Medulla oblongata (tissue), 1 donor: ENCODE measurements at regions not wholly inside any gene's neighbourhood (a gene's known extent, or its start where the extent isn't known, plus 50 kb on each side); places are given as distances from the start of the nearest gene placed in this dataset.
"Not testable (repeated sequence)": the region's sequence is repeated elsewhere in the genome, so short reads cannot be mapped to it uniquely, and the experiment has no call there.

Source experiments
- DNase-seq: peaks from one replicate; pipeline ENCODE4 v3.0.0-alpha.2; 2015; ENCODE audit errors: extremely low spot score

- DNase-seq = peak; percentile 45
Observed at GRCh38 chr11:100581318-100581717, 105.8 kb upstream of the ARHGAP42 start.

DNA sequence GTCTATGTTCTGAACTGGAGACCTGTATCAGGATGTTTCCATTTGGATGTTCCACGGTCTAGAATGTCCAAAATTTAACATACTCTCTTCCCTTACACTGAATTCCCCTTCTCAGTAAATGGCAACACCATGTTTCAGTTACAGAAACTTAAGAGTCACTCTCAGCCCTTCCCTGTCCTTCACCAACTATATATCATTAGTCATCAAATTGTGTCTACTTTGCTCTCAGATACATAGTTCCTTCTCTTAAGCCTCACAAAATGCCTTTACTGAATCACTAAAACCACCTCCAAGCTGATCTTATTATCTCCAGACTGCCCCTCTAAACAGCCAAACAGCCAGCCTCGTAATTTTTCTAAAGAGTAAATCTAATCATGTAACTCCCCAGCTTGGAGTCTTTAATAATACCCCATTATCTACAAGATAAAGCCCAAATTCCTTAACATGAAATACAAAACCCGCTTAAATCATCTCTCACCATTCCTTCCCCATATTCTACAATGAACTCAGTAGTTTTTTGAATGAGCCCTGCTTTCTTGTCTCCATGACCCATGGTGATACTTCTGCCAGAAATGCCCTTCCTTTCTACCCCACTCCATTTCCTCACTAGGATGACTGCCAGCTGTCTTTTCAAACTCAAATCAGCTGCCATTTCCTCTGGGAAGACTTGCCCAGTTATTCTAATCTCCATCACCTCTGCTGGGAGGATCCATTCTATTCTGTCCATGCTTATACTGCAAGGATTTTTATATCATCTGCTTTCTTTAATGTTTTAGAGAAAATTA is 102.7 kb upstream of the ARHGAP42 start:
- no peak for DNase-seq

DNA sequence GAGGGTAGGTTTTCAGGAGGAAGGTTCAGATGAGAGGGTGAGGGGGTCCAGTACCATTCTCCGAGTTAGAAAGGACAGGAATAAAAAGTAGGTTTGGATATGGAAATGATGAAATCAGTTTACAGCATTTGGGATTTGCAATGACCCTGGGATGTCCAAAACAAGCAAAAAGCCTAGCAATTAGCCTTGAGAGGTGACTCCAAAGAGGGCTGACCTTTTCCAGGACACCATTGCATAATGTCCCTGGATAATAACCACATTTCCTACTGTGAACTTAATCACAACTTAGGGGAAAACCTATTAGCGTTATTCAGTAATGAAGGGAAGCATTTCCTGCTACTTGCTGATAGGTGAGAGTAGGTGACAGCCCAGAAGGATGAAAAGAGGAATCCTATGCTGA is 101.4 kb upstream of the ARHGAP42 start:
- no peak for DNase-seq

DNA sequence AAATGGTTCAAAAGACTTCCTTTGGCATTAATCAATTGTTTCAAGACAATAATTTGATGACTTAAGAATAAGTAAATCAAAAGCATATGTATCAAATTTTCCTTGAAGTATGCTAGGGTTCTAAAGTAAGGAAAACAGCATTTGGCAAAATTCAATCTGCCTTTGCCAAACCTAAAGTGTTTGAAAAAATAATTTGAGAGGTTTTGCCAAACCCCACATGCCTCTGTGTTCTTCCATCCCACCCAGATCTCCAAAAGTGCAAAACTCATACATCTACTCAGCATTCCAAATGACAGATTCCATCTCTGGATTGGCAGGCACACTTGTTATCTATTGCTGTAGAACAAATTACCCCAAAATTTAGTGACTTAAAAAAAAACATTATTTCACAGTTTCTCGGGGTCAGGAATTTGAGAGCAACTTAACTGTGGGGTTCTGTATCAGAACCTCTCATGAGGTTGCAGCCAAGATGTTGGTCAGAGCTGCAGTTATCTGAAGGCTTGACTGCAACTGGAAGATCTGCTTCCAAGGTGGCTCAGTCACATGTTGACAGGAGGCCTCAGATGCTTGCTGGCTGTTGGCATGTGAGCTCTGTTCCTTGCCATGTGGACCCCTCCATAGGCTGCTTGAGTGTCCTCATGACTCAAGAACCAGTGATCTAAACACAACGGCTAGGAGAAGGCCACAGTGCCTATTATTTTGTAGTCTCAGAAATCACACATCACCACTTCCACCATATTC is 100.6 kb upstream of the ARHGAP42 start:
- DNase-seq = no peak

DNA sequence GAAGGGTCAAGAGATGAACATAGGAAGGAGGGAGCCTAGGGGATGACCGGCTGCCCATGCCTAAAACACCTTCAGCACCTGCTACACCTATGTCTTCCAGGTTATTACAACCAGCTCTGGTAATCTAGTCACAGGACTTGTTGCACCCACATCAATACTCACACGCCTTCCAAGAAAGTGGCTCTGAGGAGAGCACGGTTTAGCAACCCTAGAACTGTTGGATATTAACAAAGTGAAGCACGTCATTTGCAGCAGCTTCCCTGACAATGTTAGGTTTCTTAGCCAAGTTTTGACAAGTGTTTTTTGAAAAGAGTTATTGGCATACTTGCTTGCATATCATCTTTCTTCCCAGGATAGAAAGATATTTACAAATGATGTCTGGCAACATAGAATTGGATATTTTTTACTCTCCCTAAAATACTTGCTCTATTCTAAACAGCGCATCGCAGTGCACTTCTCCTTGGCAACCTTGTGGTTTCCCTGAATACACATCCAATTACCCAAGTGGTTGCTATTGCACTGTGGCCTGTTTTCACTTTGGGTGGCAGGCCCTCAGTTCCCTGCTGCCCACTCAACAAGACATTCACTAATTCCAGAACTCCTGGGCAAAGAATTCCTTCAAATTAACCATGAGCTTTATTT is 94.3 kb upstream of the ARHGAP42 start:
- DNase-seq = no peak

- DNase-seq = no peak
Observed at GRCh38 chr11:100593291-100593690, 93.8 kb upstream of the ARHGAP42 start.

GRCh38 chr11:100594320-100594719 is 92.8 kb upstream of the ARHGAP42 start:
- DNase-seq = no peak

GRCh38 chr11:100600941-100601340 is 86.1 kb upstream of the ARHGAP42 start:
- no peak for DNase-seq

DNA sequence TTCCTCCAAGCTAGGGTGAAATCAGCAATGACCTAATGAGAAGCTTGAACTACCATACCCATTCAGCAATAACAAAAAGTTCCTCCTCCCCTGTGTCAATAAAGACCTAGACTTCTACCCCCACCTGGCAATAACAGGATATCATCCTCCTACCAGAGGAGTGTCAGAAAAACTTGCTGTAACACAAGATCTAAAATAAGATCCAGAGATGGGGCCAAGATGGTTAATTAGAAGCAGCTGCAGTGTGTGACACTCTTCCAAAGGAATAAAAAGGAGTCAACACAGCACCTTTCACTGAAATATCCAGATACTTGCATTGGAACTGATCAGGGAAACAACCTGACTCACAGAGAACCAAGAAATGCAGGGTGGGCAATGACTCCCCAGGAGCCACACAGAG is 84.4 kb upstream of the ARHGAP42 start:
- no peak for DNase-seq

DNA sequence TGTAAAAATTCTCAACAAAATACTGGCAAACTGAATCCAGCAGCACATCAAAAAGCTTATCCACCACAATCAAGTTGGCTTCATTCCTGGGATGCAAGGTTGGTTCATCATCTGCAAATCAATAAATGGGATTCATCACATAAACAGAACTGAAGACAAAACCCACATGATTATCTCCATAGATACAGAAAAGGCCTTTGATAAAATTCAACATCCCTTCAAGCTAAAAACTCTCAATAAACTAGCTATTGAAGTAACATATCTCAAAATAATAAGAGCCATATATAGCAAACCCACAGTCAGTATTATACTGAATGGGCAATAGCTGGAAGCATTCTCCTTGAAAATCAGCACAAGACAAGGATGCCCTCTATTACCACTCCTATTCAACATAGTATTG is 79.3 kb upstream of the ARHGAP42 start:
- not testable (repeated sequence) for DNase-seq

- DNase-seq = peak; percentile 70
Observed at GRCh38 chr11:100612766-100613165, 74.3 kb upstream of the ARHGAP42 start.

DNA sequence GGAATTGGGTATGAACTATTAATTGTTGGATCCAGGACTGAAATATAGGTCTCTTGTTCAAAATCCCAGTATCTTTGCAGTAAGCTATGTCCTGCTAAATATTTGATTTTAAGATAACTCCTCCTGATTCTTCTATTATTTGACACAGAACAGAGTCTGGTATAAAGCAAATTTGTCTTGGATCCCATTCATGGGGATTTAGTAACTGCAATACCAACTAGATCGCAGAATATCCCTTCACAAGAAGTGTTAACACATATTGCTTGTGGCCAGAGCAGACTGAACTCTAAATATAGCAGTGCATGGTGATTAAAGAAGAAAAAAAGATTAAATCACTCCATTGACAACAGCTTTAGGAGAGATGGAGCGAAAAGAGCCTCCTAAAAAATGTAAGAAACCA is 68.2 kb upstream of the ARHGAP42 start:
- no peak for DNase-seq

- DNase-seq = no peak
Observed at GRCh38 chr11:100619484-100619883, 67.6 kb upstream of the ARHGAP42 start.

DNA sequence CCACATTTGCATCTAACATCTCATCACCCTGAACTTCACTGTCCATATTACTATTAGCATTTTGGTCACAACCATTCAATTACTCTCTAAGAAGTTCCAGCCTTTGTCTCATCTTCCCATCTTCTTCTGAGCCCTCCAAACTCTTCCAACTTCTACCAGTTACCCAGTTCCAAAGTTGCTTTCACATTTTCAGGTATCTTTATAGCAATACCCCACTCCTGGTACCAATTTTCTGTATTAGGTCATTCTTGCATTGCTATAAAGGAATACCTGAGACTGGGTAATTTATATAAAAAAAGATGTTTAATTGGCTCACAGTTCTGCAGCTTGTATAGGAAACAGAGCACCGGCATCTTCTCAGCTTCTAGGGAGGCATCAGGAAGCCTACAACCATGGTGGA is 64.7 kb upstream of the ARHGAP42 start:
- DNase-seq = no peak

GRCh38 chr11:100624346-100624745 is 62.7 kb upstream of the ARHGAP42 start:
- DNase-seq = no peak

GRCh38 chr11:100625041-100625440 is 62.0 kb upstream of the ARHGAP42 start:
- no peak for DNase-seq

DNA sequence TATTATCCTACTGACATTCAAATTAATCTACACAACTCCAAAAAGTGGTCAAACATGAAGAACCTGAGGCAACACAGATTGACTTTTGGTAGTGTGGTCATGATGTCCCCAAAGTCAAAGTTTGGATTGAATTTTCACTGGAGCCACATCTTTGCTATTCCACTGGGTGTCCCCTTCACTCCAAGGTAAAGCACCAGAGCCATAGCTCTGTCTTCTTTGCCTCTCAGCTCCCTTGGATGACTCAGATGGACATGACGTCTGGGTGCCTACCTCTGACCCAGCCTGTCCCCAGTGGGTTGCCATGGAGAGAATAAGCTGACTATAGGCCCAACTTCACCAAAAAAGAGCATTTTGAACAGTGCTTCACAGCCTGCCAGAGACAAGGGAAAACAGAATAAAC is 57.4 kb upstream of the ARHGAP42 start:
- peak; percentile 10 for DNase-seq

DNA sequence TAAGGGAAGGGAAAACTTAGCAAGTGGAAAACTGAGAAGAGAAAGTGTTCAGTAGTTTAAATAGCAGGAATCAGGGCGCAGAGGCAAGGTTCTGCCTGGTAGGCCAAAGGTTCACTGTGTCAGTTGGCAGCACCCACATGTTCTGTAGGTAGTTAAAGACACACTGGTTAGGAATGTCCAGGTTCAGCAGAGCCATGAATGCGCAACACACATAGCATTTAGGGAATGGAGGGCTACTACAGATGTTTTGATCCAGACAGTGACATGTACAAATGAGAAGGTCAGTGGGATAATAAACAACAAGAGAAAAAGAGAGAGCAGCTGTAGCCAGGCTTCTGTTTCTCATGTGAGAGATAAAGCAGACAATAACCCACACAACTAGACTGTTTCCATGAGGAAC is 56.2 kb upstream of the ARHGAP42 start:
- no peak for DNase-seq

DNA sequence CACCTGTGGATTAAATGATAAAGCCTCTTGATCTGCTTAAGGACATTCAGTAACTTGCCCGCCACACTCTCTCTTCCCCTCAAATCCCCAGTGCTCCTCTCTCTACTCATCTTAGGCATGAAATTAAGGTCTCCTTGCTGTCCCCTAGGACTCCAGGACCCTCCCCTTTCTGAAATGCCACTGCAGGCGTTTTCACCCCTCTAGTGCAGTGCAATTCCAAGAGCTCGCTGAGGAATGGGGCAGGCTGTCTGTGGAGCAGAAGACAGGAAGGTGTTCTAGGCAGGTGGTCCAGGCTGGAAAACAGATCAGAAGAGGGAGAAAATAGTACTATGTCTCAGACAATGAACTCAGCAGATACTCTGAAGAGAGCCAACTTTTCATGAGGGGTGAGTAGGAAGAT is 55.8 kb upstream of the ARHGAP42 start:
- DNase-seq = no peak

DNA sequence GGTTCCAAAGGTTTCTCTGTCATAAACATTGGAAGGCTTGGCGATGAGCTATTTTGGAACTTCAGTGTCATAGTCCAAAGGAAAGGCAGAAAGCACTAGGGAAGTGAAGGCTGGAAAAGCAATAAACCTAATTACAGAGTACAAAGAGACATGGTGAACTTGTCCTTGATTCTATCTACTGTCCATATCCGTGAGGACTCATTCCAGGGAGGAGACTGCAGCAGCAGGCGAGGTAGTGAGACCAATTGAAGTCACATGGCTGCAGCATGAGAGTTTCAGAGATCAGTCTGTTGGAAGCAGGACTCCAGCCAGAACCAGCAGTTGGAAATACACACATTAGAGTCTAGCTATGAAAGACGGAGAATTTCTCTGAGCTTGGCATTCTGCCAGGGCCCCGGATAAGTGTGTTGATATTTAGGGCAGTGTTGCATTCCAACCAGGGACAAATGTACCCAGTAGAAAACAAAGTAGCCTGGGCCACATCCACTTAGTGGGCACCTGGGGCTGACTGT is 54.1 kb upstream of the ARHGAP42 start:
- DNase-seq = peak; percentile 10

DNA sequence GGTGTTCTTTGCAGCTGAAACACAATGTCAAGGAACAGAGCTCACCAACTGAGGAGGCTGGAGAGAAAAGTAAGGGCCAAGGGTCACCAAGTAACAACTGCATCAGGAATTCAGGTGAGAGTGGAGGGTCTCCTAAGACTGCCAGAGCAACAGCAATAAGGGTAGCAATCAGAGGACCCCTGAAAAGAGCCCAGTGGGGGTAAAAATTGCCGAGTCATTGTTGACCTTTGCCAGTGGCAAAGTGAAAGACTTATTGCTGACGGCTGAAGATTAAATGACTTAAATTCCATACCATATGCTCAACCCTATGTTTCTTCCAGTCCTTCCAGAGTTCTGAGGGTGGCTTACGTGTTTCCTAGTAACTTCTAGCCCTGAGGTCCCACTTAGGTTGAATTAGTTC is 51.9 kb upstream of the ARHGAP42 start:
- DNase-seq = no peak

- DNase-seq = no peak
Observed at GRCh38 chr11:100636536-100636935, 50.6 kb upstream of the ARHGAP42 start.
